GM23248 (cell line): ENCODE measurements at regions not wholly inside any gene's neighbourhood (a gene's known extent, or its start where the extent isn't known, plus 50 kb on each side); places are given as distances from the start of the nearest gene placed in this dataset.

Source experiments
- EZH2 ChIP-seq: fragments of 200-600 bp; sonication (generic); IDR thresholded peaks from 2 replicates; pipeline ENCODE4 v1.6.1; 2018; ENCODE audit warnings: antibody characterized with exemption, mild to moderate bottlenecking; ENCODE audit not compliant: insufficient read depth, poor library complexity, severe bottlenecking
- EZH2phosphoT487 ChIP-seq: fragments of 200-600 bp; sonication (generic); IDR thresholded peaks from 2 replicates; pipeline ENCODE4 v1.6.1; 2018; ENCODE audit warnings: antibody characterized with exemption, moderate library complexity, mild to moderate bottlenecking, low read depth; ENCODE audit not compliant: insufficient read depth

DNA sequence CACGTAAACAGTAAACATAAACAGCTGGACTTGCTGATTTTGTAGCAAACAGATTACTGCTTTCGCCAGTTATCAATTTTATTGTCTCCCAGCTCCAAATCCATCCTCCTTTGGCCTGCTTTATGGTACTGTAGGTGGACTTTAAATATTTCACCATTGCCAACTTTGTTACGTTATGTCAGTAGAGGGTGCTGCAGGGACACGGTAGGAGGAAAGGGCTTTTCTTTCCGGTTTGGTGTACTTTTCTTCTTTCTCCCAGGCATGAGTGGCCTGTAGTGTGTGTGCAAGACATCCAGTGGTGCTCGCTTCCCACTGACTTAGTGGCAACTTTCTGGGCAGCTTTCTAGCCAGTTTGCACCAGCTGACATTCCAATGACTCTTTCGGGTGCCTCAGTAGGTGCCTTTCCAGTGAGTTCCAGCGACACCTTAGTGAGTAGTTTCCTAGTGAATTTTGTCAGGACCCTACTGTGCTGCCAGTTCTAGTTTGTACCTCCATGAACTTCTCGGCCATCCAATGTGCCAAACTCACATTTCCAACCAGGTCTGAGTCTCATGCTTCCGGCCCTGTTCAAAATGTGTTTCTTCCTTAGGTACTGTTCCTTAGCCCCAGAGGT is 267.6 kb upstream of the TENM4 start:
- TF ChIP-seq EZH2: no peak
- TF ChIP-seq EZH2phosphoT487: no peak
